GM18868 (cell line): ENCODE measurements at regions not wholly inside any gene's neighbourhood (a gene's known extent, or its start where the extent isn't known, plus 50 kb on each side); places are given as distances from the start of the nearest gene placed in this dataset.
"Not testable (repeated sequence)": the region's sequence is repeated elsewhere in the genome, so short reads cannot be mapped to it uniquely, and the experiment has no call there.

Experiments used
- ATAC-seq: cut with Tn5 transposase; IDR thresholded peaks from one replicate; pipeline ENCODE4 v1.9.1; 2021; ENCODE audit warnings: mild to moderate bottlenecking, moderate library complexity; ENCODE audit not compliant: unreplicated experiment

- no peak for ATAC-seq
These were observed 302.3 kb upstream of the PLD5 start for GRCh38 chr1:242826701-242827336.

- no peak for ATAC-seq
These were observed 299.9 kb upstream of the PLD5 start for GRCh38 chr1:242824435-242824834.

GRCh38 chr1:242813490-242814091, 289.1 kb upstream of the PLD5 start:
- peak; percentile 66 for ATAC-seq

GRCh38 chr1:242811092-242811840, 286.8 kb upstream of the PLD5 start:
- ATAC-seq: no peak

- no peak for ATAC-seq
These were observed 281.8 kb upstream of the PLD5 start for GRCh38 chr1:242806324-242806723.

GRCh38 chr1:242805360-242805759, 280.9 kb upstream of the PLD5 start:
- not testable (repeated sequence) for ATAC-seq

- ATAC-seq: no peak
These were observed 278.5 kb upstream of the PLD5 start for GRCh38 chr1:242802973-242803372.

GRCh38 chr1:242800521-242800920, 276.0 kb upstream of the PLD5 start:
- no peak for ATAC-seq

- ATAC-seq: no peak
These were observed 273.4 kb upstream of the PLD5 start for GRCh38 chr1:242797856-242798255.

- ATAC-seq: peak; percentile 56
These were observed 264.3 kb upstream of the PLD5 start for GRCh38 chr1:242788771-242789170.

GRCh38 chr1:242787968-242788367, 263.5 kb upstream of the PLD5 start:
- no peak for ATAC-seq

- ATAC-seq: no peak
These were observed 260.3 kb upstream of the PLD5 start for GRCh38 chr1:242784807-242785206.

- no peak for ATAC-seq
These were observed 259.6 kb upstream of the PLD5 start for GRCh38 chr1:242784084-242784483.

GRCh38 chr1:242774256-242774655, 249.8 kb upstream of the PLD5 start:
- no peak for ATAC-seq

- no peak for ATAC-seq
These were observed 245.9 kb upstream of the PLD5 start for GRCh38 chr1:242770366-242770765.

GRCh38 chr1:242764161-242764560, 239.7 kb upstream of the PLD5 start:
- no peak for ATAC-seq

GRCh38 chr1:242761556-242761955, 237.1 kb upstream of the PLD5 start:
- no peak for ATAC-seq

- ATAC-seq: no peak
These were observed 230.4 kb upstream of the PLD5 start for GRCh38 chr1:242754926-242755325.

- no peak for ATAC-seq
These were observed 229.6 kb upstream of the PLD5 start for GRCh38 chr1:242754125-242754524.

- no peak for ATAC-seq
These were observed 222.7 kb upstream of the PLD5 start for GRCh38 chr1:242747233-242747632.

GRCh38 chr1:242745079-242745478, 220.6 kb upstream of the PLD5 start:
- ATAC-seq: no peak
